Urinary bladder (tissue), 3 donors: ENCODE measurements at regions not wholly inside any gene's neighbourhood (a gene's known extent, or its start where the extent isn't known, plus 50 kb on each side); places are given as distances from the start of the nearest gene placed in this dataset.
"Not testable (repeated sequence)": the region's sequence is repeated elsewhere in the genome, so short reads cannot be mapped to it uniquely, and the experiment has no call there.

Experiments
- DNase-seq: peaks from one replicate; pipeline ENCODE4 v3.0.0-alpha.2; 2015; ENCODE audit errors: extremely low spot score
- H3K27ac ChIP-seq: one replicate; pipeline ENCODE4 v1.5.1; 2013; ENCODE audit warnings: low read depth, mild to moderate bottlenecking, moderate library complexity
- H3K36me3 ChIP-seq: one replicate; pipeline ENCODE4 v1.6.1; 2013; ENCODE audit warnings: mild to moderate bottlenecking, moderate library complexity; ENCODE audit not compliant: insufficient read depth
- H3K4me1 ChIP-seq: one replicate; pipeline ENCODE4 v1.6.1; 2013; ENCODE audit warnings: mild to moderate bottlenecking, moderate library complexity; ENCODE audit not compliant: insufficient read depth
- H3K4me3 ChIP-seq: one replicate; pipeline ENCODE4 v1.5.1; 2013; ENCODE audit warnings: low read depth, low read length
- WGBS: extraction: QIAGEN DNeasy Blood & Tissue Kit; methylation state at CpG from one replicate; pipeline ENCODE4 v1.1.7; 2013; 5-methylcytosine and 5-hydroxymethylcytosine counted together
- donor health status: healthy with polysubstance abuse.
- donor health status: healthy.

DNA sequence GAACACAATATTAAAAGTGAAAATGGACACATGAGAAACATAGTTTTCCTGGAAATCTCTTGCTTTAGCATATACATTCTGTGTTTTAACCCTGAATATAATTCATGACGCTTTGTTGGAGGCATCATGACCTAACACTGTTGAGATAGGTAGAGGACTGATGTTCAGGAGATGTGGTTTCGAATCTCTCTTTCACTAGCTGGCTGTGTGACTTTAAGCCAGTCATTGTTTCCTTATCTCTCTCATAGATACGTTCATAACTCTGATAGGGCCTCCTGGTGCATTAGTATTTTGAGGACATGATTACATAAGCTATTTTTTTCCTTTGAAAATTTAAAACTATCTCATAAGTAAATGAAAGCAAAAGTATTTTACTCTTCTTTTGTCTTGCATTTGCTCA lies 179.0 kb upstream of the DTNA start:
- H3K4me3 ChIP-seq, result no peak overlapping the region
- no peaks in the 10 kb centered on the region for H3K4me1 ChIP-seq
- H3K27ac ChIP-seq, result no peak overlapping the region
- 71% methylated on average over 3 of the region's 3 CpGs for WGBS
- no peak for DNase-seq
- no peaks in the 10 kb centered on the region for H3K36me3 ChIP-seq

DNA sequence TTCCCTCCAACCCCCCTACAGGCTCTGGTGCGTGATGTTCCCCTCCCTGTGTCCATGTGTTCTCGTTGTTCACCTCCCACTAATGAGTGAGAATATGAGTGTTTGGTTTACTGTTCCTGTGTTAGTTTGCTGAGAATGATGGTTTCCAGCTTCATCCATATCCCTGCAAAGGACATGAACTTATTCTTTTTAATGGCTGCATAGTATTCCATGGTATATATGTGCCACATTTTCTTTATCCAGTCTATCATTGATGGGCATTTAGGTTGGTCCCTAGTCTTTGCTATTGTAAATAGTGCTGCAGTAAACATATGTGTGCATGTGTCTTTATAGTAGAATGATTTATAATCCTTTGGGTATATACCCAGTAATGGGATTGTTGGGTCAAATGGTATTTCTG lies 175.5 kb upstream of the DTNA start:
- WGBS, result 91% methylated on average over 2 of the region's 2 CpGs
- not testable (repeated sequence) for H3K36me3 ChIP-seq, H3K4me3 ChIP-seq, H3K4me1 ChIP-seq, H3K27ac ChIP-seq, DNase-seq

DNA sequence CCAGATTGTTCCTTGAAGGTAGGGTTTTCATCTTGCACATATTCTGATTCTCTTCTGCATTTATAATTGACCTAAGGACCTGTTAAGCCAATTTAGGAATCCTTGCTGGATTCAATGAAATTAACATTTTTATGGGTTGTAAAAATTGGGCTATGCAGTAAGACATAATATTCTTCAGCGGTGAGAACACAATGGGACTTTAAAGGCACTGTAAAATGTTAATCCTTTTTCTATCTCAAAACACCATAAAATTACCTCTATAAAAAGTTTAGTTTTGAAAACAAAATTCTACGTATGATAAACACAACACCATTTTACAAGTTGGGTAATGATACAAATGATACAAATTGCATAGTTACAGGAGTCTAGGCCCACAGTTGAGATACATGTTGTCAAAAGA lies 169.2 kb upstream of the DTNA start:
- H3K4me3 ChIP-seq, result no peak overlapping the region
- no peaks in the 10 kb centered on the region for H3K4me1 ChIP-seq
- no peak for DNase-seq
- H3K27ac ChIP-seq, result no peak overlapping the region
- H3K36me3 ChIP-seq, result no peaks in the 10 kb centered on the region
- 83% methylated on average over 2 of the region's 2 CpGs for WGBS

DNA sequence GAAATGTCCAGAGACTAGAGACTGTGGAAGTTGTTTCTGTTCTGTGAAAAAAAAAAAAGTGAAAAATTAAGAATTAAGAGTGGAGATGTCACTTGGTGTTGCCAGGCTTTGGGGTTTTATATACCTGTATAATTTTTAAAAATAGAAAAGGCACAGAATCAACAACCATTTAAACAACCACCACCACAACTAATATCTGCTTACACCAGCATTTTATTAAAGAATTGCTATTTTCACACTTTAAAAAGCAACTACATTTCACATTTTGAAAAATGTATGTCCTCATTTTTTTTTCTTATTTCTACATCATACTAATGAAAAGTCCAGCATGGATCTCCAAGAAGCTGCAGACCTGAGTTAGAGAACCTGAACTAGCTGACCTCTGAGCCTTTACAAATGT lies 167.5 kb upstream of the DTNA start:
- Histone ChIP-seq H3K4me1 (no peaks in the 10 kb centered on the region), H3K4me3 (no peak overlapping the region), H3K27ac (no peak overlapping the region), H3K36me3 (no peaks in the 10 kb centered on the region)
- no peak for DNase-seq

DNA sequence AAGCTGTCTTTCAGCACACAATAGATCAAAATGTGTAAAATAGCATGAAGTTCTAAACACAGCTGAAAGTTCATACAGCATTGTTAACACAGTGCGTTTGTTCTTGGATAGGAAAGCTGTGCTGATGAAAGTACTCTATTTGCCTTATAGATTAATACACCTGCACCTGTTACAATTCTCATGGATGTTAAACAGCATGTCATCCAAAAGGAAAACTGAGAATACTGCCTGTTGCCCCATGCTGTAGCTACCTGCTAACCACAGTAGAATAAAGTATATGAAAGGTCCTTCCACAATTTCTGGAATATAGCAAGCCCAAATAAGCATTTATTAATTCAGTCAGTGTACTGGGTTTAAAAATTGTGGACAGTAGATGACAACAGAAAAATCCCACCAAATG lies 166.7 kb upstream of the DTNA start:
- DNase-seq, result no peak
- H3K36me3 ChIP-seq, result no peaks in the 10 kb centered on the region
- no peak overlapping the region for H3K4me3 ChIP-seq
- H3K27ac ChIP-seq, result no peak overlapping the region
- WGBS, result 81% methylated on average over 1 of the region's 1 CpG
- H3K4me1 ChIP-seq, result no peaks in the 10 kb centered on the region

DNA sequence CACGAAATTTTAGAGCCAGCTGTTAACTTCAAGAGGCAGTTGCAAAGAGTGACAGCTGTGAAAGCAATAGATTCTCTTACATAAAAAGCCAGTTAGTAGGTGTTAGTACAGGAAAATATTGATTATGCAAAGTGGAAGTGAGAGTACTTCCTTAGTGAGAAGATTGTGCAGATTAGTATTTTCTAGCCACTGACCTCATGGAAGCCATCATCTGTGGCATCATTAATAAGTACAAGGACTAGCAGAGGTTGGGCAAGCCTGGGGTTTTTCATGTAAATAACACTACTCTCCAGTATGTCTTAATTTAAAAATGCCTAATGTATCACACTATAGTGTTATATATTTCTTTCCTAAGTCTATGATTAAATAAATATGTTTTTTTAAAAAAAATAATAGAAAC lies 166.2 kb upstream of the DTNA start:
- Histone ChIP-seq H3K4me1 (no peaks in the 10 kb centered on the region), H3K4me3 (no peak overlapping the region), H3K27ac (no peak overlapping the region), H3K36me3 (no peaks in the 10 kb centered on the region)
- 58% methylated on average over 1 of the region's 1 CpG for WGBS
- DNase-seq, result no peak

DNA sequence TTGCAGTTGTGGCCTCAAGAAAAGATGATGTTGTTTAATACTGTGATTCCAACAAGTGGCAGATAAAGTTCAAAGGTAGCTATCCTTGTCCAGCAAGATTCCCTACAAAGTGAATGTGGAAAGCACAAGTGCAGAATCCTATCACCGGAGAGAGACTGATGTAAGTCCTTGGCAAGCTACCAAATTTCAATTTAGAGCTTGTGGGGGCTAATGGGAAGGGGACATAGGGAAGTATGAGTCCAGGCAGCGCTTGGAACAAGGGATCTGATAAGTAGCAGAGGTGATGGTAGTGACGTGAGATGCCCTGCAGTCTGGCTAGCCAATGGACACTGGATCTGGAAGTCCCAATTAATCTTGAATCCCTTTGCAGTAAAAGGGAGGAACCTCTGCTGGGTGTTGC lies 165.2 kb upstream of the DTNA start:
- Histone ChIP-seq H3K4me3 (no peak overlapping the region), H3K4me1 (no peaks in the 10 kb centered on the region), H3K36me3 (no peaks in the 10 kb centered on the region), H3K27ac (no peak overlapping the region)
- DNase-seq, result no peak
- 67% methylated on average over 3 of the region's 3 CpGs for WGBS

DNA sequence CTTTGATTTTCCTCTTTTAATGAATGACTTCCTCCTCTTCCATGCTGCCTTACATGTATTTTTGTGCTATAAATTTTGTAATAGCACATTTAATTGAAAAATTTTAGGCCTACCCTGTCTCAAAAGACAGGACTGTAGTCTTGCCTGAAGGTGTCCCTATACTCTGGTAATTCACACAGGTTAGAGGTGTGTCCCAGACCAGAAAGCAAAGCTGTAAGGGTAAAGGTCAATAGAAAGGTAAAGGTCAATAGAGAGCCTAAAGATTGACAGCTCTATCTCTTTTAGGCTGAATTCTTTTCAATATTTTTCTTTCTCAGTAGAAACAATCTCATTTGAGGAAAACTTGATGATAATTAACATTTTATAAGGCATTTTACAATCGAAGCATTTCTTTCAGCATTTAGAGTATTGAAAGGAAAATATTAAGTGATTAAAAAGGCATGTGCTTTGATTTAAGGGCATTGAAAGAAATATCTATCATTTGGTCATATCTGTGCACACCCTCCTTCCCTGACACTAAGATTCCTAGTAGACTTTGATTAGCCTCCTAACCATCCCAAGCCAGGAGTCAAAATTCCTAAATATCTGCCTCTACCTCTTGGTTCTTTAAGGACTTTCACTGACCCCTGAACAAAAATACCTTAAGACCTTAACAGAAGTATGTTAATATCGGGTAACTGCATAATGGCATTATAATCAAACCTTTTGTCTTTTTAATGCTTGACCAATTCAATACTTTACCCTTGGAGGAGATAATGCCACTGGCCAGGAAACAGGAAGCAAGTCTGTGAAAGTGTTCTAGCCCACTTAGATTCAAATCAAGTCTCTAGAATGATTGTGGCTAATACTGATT lies 161.8 kb upstream of the DTNA start:
- H3K36me3 ChIP-seq, result no peaks in the 10 kb centered on the region
- no peak for DNase-seq
- no peak overlapping the region for H3K27ac ChIP-seq
- no peaks in the 10 kb centered on the region for H3K4me1 ChIP-seq
- no peak overlapping the region for H3K4me3 ChIP-seq
- WGBS, result 40% methylated on average over 2 of the region's 2 CpGs

DNA sequence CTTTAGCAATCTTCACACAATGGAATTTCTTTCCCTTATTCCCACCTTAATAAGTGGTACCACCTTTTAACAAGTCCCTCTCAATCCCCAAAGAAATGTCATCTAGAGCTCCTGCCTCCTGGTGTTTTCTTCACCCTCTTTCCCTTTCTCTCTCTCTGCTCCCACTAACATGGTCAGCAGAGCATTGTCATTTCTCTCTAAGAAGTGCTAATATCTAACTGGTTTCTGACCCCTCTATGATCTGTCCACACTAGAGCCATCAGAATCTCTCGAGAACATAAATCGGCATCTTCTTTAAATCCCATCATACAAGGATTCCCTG lies 161.2 kb upstream of the DTNA start:
- no peak overlapping the region for H3K4me3 ChIP-seq
- no peak for DNase-seq
- no peaks in the 10 kb centered on the region for H3K36me3 ChIP-seq
- no peak overlapping the region for H3K27ac ChIP-seq
- no peaks in the 10 kb centered on the region for H3K4me1 ChIP-seq
- WGBS, result 55% methylated on average over 2 of the region's 2 CpGs

DNA sequence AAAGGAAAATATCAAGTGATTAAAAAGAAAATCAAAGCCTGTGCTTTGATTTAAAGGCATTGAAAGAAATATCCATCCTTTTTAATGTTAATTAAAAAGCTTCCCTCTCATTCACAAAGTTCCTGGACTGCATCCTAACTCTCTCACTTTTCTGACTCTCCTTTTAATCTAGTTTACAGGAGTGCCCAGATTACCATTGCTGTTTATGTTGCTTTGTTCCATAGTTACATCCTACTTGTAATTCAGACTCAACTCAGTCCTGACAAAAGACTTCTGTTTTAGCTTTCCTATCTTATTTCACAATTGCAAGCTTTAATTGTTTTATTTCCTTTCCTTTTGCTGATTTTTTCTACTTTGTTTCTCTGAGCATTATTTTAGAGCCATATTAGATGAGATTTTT lies 160.7 kb upstream of the DTNA start:
- H3K4me1 ChIP-seq, result no peaks in the 10 kb centered on the region
- DNase-seq, result no peak
- no peaks in the 10 kb centered on the region for H3K36me3 ChIP-seq
- H3K4me3 ChIP-seq, result no peak overlapping the region
- no peak overlapping the region for H3K27ac ChIP-seq

DNA sequence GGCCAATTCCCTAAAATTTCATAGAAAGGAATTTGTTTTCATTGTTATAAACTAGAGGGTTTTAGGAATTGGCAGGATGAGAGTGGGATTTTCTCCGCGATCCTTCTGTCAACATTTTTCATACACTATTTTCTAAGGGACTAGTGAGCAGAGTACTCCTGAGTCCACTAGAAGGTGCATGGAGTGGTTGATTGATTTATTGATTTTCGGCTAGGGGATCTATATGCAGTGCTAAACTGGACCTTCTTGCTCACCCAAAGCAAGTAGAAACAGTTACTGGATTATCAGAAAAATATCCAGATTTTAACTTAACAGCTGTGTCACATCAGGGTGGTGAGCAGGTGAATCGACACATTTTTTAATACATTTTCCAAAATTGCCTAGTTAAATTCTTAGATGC lies 159.9 kb upstream of the DTNA start:
- Histone ChIP-seq H3K4me1 (no peaks in the 10 kb centered on the region), H3K27ac (no peak overlapping the region), H3K4me3 (no peak overlapping the region), H3K36me3 (no peaks in the 10 kb centered on the region)
- DNase-seq, result no peak
- 84% methylated on average over 4 of the region's 4 CpGs for WGBS

DNA sequence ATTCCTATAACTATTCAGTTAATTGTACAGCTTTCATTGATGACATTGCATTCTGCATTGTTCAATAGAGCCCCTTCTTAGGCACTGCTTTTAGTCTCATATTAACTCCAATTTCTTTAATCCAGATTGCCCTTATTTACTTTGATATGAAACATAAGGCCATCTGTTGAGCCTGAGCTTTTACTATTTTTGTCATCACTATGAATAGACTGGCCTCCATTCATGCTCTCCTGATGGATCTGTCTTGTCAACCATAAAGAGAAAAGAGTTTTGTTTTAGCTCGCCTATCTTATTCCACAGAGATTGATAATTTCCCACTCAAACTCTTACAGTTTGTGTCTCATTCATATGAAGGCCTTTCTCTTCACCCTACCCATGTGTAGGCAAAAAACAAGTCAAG lies 159.2 kb upstream of the DTNA start:
- no peak overlapping the region for H3K27ac ChIP-seq
- 88% methylated on average over 1 of the region's 1 CpG for WGBS
- DNase-seq, result no peak
- no peaks in the 10 kb centered on the region for H3K4me1 ChIP-seq
- no peaks in the 10 kb centered on the region for H3K36me3 ChIP-seq
- no peak overlapping the region for H3K4me3 ChIP-seq

DNA sequence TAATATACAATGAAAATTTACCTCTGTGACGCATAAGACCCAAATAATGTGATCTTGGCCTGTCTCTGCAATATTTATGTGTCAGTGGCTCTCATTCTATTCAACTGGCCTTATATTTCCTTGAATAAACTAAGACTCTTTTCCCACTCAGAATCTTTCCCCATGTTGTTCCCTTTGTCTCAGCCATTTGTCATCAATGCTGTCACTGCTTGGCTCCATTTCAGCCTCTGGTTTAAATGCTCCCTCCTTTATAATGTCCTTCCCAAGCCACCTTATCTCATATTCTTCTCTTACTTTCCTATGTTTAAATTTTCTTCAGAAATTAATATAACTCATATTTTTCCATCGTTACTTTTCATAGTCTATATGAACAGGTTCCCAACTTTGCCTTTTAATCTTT lies 158.3 kb upstream of the DTNA start:
- 89% methylated on average over 2 of the region's 2 CpGs for WGBS
- H3K4me1 ChIP-seq, result no peaks in the 10 kb centered on the region
- H3K27ac ChIP-seq, result no peak overlapping the region

DNA sequence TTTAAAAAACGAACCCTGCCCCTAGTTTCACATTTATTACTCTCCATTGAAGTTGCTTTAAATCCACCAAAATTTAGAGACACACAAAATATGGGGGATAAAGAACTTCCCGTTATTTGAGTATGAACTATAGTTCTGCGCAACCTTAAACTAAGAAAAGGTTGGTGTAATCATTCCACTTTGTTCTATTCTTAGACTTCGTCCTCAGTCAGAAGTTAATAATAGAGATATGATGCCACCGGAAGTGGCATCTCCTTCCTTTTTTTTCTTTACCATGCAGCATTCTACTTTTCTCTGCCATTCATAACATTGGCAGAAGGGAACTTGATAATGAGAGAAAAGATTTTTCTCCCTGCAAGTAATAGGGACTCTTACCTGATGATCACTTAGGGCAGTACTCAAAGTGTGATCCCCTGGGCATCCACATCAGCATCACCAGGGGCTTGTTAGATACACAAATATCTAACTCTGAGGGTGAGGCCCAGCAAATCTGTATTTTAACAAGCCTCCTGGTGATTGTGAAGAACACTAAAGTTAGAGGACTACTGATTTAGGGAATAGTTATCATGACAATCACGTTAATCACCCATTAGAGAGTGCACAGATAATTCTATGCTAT lies 147.7 kb upstream of the DTNA start:
- Histone ChIP-seq H3K27ac (no peak overlapping the region), H3K4me3 (no peak overlapping the region), H3K4me1 (no peaks in the 10 kb centered on the region), H3K36me3 (no peaks in the 10 kb centered on the region)
- WGBS, result 73% methylated on average over 6 of the region's 6 CpGs
- no peak for DNase-seq

More for the DNA sequence above, 158.3 kb upstream of the DTNA start:
- no peak for DNase-seq
- no peaks in the 10 kb centered on the region for H3K36me3 ChIP-seq
- no peak overlapping the region for H3K4me3 ChIP-seq

DNA sequence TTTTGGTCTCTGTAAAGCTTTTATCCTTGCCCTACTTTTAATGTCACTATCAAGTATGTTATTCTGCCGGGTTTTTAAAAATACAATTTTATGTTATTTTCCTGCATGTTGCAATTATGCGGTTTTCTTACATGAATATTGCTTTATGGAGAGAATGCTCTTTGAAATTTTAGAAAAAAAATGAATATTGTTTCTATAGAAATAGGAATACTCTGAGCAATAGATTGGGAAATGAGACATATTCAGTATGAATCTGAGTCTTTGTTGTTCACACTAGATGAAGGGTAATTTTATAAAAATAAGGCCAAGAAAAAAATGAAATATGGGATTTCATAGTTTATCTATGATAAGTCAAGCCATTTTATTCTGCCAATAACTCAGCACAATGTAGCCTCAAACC lies 142.2 kb upstream of the DTNA start:
- 95% methylated on average over 2 of the region's 2 CpGs for WGBS
- no peaks in the 10 kb centered on the region for H3K36me3 ChIP-seq
- no peaks in the 10 kb centered on the region for H3K4me1 ChIP-seq
- no peak for DNase-seq
- H3K4me3 ChIP-seq, result no peak overlapping the region
- no peak overlapping the region for H3K27ac ChIP-seq
